Erythroblast (primary cell): ENCODE measurements at regions not wholly inside any gene's neighbourhood (a gene's known extent, or its start where the extent isn't known, plus 50 kb on each side); places are given as distances from the start of the nearest gene placed in this dataset.

Experiments used
- GATA1 ChIP-seq: IDR thresholded peaks from 2 replicates; pipeline ENCODE4 v1.6.1; 2011; ENCODE audit warnings: low read depth, mild to moderate bottlenecking, control low read depth, low read length, moderate library complexity
- POLR2A ChIP-seq: IDR thresholded peaks from 2 replicates; pipeline ENCODE4 v1.6.1; 2011; ENCODE audit warnings: mild to moderate bottlenecking, low read length

GRCh38 chr17:53640808-53641207 lies 181.9 kb upstream of the KIF2B start:
- TF ChIP-seq POLR2A (no peak), GATA1 (no peak)
